ENCODE measurements at regions not wholly inside any gene's neighbourhood (a gene's known extent, or its start where the extent isn't known, plus 50 kb on each side); places are given as distances from the start of the nearest gene placed in this dataset.

DNA sequence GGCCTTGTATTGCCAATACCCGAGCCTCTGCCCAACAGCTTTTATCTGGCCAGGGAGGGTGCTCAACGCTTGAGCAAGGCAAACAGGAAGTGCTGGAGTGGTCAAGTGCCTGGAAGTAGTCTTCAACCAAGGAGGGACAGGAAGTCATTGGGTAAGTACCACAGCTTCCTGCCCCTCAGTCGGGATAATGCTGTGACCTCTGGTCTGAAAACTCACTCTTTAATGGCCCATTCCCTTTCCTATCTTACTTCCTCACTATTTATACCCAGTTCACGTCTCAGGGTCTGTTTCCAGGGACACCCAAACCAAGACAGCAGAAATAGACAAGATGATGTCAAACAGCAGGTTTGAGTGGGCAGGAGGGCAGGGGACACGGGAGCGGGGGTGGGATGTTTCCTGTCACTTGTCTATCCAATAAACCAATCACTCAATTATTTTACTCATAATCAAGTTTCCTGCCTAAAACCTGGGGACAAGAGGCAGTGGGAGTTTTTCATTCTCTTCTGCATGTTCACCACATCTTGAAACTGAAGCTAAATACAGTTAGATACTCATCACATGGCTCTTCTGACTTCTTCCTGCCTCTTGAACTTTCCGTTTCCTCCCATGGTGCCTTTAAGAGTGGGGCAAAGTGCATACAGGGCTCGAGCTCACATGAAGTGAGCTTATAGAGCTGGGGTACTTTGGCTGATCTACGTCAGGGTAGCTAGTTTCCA is 68.9 kb upstream of the CAB39 start:
- H3K4me3 ChIP-seq (ENCODE audit: control extremely low read depth in 1 of 5, extremely low read depth in 1 of 5, insufficient read depth in 1 of 5, low read depth in 2 of 5, low read length in 4 of 5) = peak overlapping the region in 1 of 5 experiments; percentile 39
- no peaks in the 10 kb centered on the region for H3K79me2 ChIP-seq (ENCODE audit: control insufficient read depth, insufficient read depth, low read length)
- DNase-seq (peak; percentile 47), ATAC-seq (ENCODE audit: low read depth) (peak; percentile 49)
- ChIA-PET POLR2A (interaction anchor here (0.7 to 1.7 kb wide), 3 partner anchors 16 to 638 kb away, joined by 3 to 7 read pairs (median 3); no protein-coding TSS in a partner anchor), CTCF (interaction anchor here (1.5 kb wide), 1 partner anchor 10 kb away, joined by 3 read pairs; no protein-coding TSS in a partner anchor)
- H3K27ac ChIP-seq (ENCODE audit: low read length in 2 of 2) = peak overlapping the region; percentile 13 to 35
- peak overlapping the region; percentile 45 for H3K4me2 ChIP-seq (replicated peaks; ENCODE audit: low read depth, low read length, poor library complexity, severe bottlenecking)
- WGBS (ENCODE audit: insufficient coverage) = 11% methylated on average over 2 of the region's 9 CpGs
- Mint-ChIP-seq H3K4me1 (peaks cover 26% of the 10 kb centered on the region), H3K27ac (peak overlapping the region; percentile 78), H3K4me3 (peak overlapping the region; percentile 57), H3K27me3 (no peaks in the 10 kb centered on the region), H3K9me3 (ENCODE audit: insufficient read depth) (no peaks in the 10 kb centered on the region)
- H3K9me3 ChIP-seq (ENCODE audit: control extremely low read depth in 1 of 3, control insufficient read depth in 2 of 3, insufficient read depth in 1 of 3, low read length in 2 of 3) = no peaks in the 10 kb centered on the region
- intact Hi-C loops (cut with micrococcal nuclease) = no loop called here
- no peaks in the 10 kb centered on the region for H3K27me3 ChIP-seq (replicated peaks in 1 of 4; ENCODE audit: control extremely low read depth in 1 of 4, control insufficient read depth in 3 of 4, insufficient read depth in 4 of 4, low read length in 3 of 4)
- no peak for TF ChIP-seq EZH2 (IDR thresholded peaks at IDR 0.05; ENCODE audit: borderline replicate concordance, insufficient read depth, low read depth, low read length, poor library complexity, severe bottlenecking)
- TF ChIP-seq, protein P1, sequence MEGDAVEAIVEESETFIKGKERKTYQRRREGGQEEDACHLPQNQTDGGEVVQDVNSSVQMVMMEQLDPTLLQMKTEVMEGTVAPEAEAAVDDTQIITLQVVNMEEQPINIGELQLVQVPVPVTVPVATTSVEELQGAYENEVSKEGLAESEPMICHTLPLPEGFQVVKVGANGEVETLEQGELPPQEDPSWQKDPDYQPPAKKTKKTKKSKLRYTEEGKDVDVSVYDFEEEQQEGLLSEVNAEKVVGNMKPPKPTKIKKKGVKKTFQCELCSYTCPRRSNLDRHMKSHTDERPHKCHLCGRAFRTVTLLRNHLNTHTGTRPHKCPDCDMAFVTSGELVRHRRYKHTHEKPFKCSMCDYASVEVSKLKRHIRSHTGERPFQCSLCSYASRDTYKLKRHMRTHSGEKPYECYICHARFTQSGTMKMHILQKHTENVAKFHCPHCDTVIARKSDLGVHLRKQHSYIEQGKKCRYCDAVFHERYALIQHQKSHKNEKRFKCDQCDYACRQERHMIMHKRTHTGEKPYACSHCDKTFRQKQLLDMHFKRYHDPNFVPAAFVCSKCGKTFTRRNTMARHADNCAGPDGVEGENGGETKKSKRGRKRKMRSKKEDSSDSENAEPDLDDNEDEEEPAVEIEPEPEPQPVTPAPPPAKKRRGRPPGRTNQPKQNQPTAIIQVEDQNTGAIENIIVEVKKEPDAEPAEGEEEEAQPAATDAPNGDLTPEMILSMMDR (IDR thresholded peaks at IDR 0.05) = no peak
- H2AFZ ChIP-seq (ENCODE audit: insufficient read depth, low read depth, low read length, poor library complexity, severe bottlenecking) = peak overlapping the region; percentile 67
- H3K36me3 ChIP-seq (replicated peaks in 1 of 2; ENCODE audit: control extremely low read depth in 1 of 2, control insufficient read depth in 1 of 2, extremely low read depth in 1 of 2, insufficient read depth in 2 of 2, low read length in 1 of 2) = no peaks in the 10 kb centered on the region
- no peaks in the 10 kb centered on the region for H4K20me1 ChIP-seq (ENCODE audit: control insufficient read depth, insufficient read depth, low read length, poor library complexity, severe bottlenecking)
- H3K9ac ChIP-seq (ENCODE audit: low read length) = peak overlapping the region; percentile 25
- H3K4me1 ChIP-seq (ENCODE audit: control insufficient read depth in 2 of 2, insufficient read depth in 2 of 2, low read length in 2 of 2) = peaks cover 12 to 26% of the 10 kb centered on the region in 2 donors

DNA sequence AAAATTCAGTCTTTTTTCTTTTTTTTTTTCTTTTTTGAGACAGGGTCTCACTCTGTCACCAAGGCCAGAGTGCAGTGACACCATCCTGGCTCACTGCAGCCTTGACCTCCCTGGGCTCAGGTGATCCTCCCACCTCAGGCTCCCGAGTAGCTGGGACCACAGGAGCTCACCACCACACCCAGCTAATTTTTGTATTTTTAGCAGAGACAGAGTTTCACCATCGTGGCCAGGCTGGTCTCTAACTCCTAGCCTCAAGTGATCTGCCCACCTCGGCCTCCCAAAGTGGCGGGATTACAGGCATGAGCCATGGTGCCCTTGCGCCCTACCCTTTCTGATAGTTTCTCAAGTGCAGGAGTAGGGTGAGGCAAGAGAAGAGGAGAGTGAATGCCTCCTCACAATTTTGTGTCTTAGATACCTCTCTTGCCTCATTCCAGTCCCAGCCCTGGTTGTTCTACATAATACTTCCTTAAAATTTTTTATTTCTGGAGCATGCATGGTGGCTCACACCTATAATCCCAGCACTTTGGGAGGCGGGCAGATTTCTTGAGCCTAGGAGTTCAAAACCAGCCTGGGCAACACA is 68.2 kb upstream of the CAB39 start:
- Mint-ChIP-seq H3K4me3 (no peak overlapping the region), H3K27ac (peak overlapping the region; percentile 78), H3K4me1 (peaks cover 26% of the 10 kb centered on the region), H3K9me3 (ENCODE audit: insufficient read depth) (no peaks in the 10 kb centered on the region), H3K27me3 (no peaks in the 10 kb centered on the region)
- no peak overlapping the region for H3K27ac ChIP-seq (ENCODE audit: low read length in 2 of 2)
- no peaks in the 10 kb centered on the region for H3K36me3 ChIP-seq (replicated peaks in 1 of 2; ENCODE audit: control extremely low read depth in 1 of 2, control insufficient read depth in 1 of 2, extremely low read depth in 1 of 2, insufficient read depth in 2 of 2, low read length in 1 of 2)
- 93% methylated on average over 5 of the region's 6 CpGs for WGBS (ENCODE audit: insufficient coverage)
- H4K20me1 ChIP-seq (ENCODE audit: control insufficient read depth, insufficient read depth, low read length, poor library complexity, severe bottlenecking) = no peaks in the 10 kb centered on the region
- no peaks in the 10 kb centered on the region for H3K79me2 ChIP-seq (ENCODE audit: control insufficient read depth, insufficient read depth, low read length)
- peak overlapping the region; percentile 25 for H3K9ac ChIP-seq (ENCODE audit: low read length)
- POLR2A ChIA-PET = interaction anchor here (0.7 to 1.7 kb wide), 2 partner anchors 15 to 638 kb away, joined by 3 to 7 read pairs; no protein-coding TSS in a partner anchor
- intact Hi-C loops (cut with micrococcal nuclease) = no loop called here
- H3K27me3 ChIP-seq (replicated peaks in 1 of 4; ENCODE audit: control extremely low read depth in 1 of 4, control insufficient read depth in 3 of 4, insufficient read depth in 4 of 4, low read length in 3 of 4) = no peaks in the 10 kb centered on the region
- H3K4me3 ChIP-seq (ENCODE audit: control extremely low read depth in 1 of 5, extremely low read depth in 1 of 5, insufficient read depth in 1 of 5, low read depth in 2 of 5, low read length in 4 of 5) = no peak overlapping the region
- CTCF ChIA-PET = interaction anchor here (1.5 kb wide), 1 partner anchor 11 kb away, joined by 3 read pairs; no protein-coding TSS in a partner anchor
- peaks cover 12 to 26% of the 10 kb centered on the region in 2 donors for H3K4me1 ChIP-seq (ENCODE audit: control insufficient read depth in 2 of 2, insufficient read depth in 2 of 2, low read length in 2 of 2)
- DNase-seq = no peak
- no peak for ATAC-seq (ENCODE audit: low read depth)
- H3K9me3 ChIP-seq (ENCODE audit: control extremely low read depth in 1 of 3, control insufficient read depth in 2 of 3, insufficient read depth in 1 of 3, low read length in 2 of 3) = peaks cover 0 to 1% (median 0%) of the 10 kb centered on the region in 3 donors
- peak overlapping the region; percentile 45 for H3K4me2 ChIP-seq (replicated peaks; ENCODE audit: low read depth, low read length, poor library complexity, severe bottlenecking)
- peak overlapping the region; percentile 67 for H2AFZ ChIP-seq (ENCODE audit: insufficient read depth, low read depth, low read length, poor library complexity, severe bottlenecking)
- no peak for TF ChIP-seq EZH2 (IDR thresholded peaks at IDR 0.05; ENCODE audit: borderline replicate concordance, insufficient read depth, low read depth, low read length, poor library complexity, severe bottlenecking)
- TF ChIP-seq, protein P1 (IDR thresholded peaks at IDR 0.05) = no peak

Measured in B cell (primary cell).